ENCODE measurements at regions not wholly inside any gene's neighbourhood (a gene's known extent, or its start where the extent isn't known, plus 50 kb on each side); places are given as distances from the start of the nearest gene placed in this dataset.

- no peak for DNase-seq (ENCODE audit: low spot score)
- H3K36me3 Mint-ChIP-seq: no peaks in the 10 kb centered on the region
- H3K4me1 Mint-ChIP-seq: peaks cover 17% of the 10 kb centered on the region
- no peak for ATAC-seq
- no peak for TF ChIP-seq ZBTB43 (CRISPR knock-in tag; IDR thresholded peaks at IDR 0.05)
- no peak for TF ChIP-seq ETV6 (CRISPR knock-in tag; IDR thresholded peaks at IDR 0.05)
- TF ChIP-seq SMAD3 (CRISPR knock-in tag; IDR thresholded peaks at IDR 0.05; ENCODE audit: borderline replicate concordance): no peak
- TF ChIP-seq ZNF671 (CRISPR knock-in tag; IDR thresholded peaks at IDR 0.05): no peak
- TF ChIP-seq ZNF263 (CRISPR knock-in tag; IDR thresholded peaks at IDR 0.05; ENCODE audit: low read depth): no peak
- TF ChIP-seq EMX1 (CRISPR knock-in tag; IDR thresholded peaks at IDR 0.05): no peak
- TF ChIP-seq ELF4 (CRISPR knock-in tag; IDR thresholded peaks at IDR 0.05; ENCODE audit: low read depth): no peak
- TF ChIP-seq FOXJ3 (CRISPR knock-in tag; IDR thresholded peaks at IDR 0.05; ENCODE audit: borderline replicate concordance): no peak
- no peak for TF ChIP-seq ATF6 (CRISPR knock-in tag; IDR thresholded peaks at IDR 0.05)
- no peak for TF ChIP-seq OVOL2 (CRISPR knock-in tag; IDR thresholded peaks at IDR 0.05; ENCODE audit: borderline replicate concordance)
- no peak for TF ChIP-seq SMAD4 (CRISPR knock-in tag; IDR thresholded peaks at IDR 0.05)
- no peak for TF ChIP-seq ZNF416 (CRISPR knock-in tag; IDR thresholded peaks at IDR 0.05)
- TF ChIP-seq TCF7 (CRISPR knock-in tag; IDR thresholded peaks at IDR 0.05; ENCODE audit: low read depth): no peak
- no peak for TF ChIP-seq ZNF317 (CRISPR knock-in tag; IDR thresholded peaks at IDR 0.05; ENCODE audit: borderline replicate concordance, low read depth)
- no peak for TF ChIP-seq USF2 (CRISPR knock-in tag; IDR thresholded peaks at IDR 0.05)
- TF ChIP-seq STAT6 (CRISPR knock-in tag; conservative IDR thresholded peaks at IDR 0.05; ENCODE audit: low read depth): no peak
- H3K27ac Mint-ChIP-seq: no peak overlapping the region
- H3K9me3 Mint-ChIP-seq: no peaks in the 10 kb centered on the region
- CTCF ChIA-PET: no interaction called here
- POLR2A ChIA-PET: no interaction called here
- no peaks in the 10 kb centered on the region for H3K27me3 Mint-ChIP-seq (ENCODE audit: low read depth)
- no peak overlapping the region for H3K4me3 Mint-ChIP-seq
These were observed 133.2 kb upstream of the REG3G start for GRCh38 chr2:78892295-78892694.

DNA sequence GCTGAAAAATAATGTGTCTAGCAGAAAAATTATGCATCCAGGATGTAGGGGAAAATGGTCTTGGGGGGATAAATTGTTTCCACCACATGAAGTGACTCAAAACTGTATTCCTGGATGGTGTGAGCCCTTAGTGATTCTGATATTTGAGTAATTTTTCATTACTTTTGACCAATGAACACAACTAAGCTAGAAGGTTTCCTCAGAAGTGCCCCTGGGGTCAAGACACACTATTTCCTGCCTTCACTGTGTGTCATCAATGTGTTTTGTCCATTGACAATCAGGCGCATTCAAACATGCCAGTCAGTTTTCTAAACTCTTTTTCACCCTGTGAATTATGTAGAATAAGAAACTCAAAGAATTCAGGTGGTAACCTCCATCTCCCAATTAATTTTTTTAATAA lies 130.5 kb upstream of the REG3G start:
- ATAC-seq (no peak), DNase-seq (ENCODE audit: low spot score) (no peak)
- Mint-ChIP-seq H3K27ac (no peak overlapping the region), H3K27me3 (ENCODE audit: low read depth) (no peaks in the 10 kb centered on the region), H3K4me3 (no peak overlapping the region), H3K36me3 (no peaks in the 10 kb centered on the region), H3K4me1 (peaks cover 1% of the 10 kb centered on the region; the same call in 1 of the 2 replicates), H3K9me3 (no peaks in the 10 kb centered on the region)
- ChIA-PET POLR2A (no interaction called here), CTCF (no interaction called here)
- TF ChIP-seq TEAD4 (CRISPR knock-in tag; IDR thresholded peaks at IDR 0.05) (no peak), ZNF423 (CRISPR knock-in tag; IDR thresholded peaks at IDR 0.05) (no peak), ZNF532 (CRISPR knock-in tag; IDR thresholded peaks at IDR 0.05; ENCODE audit: borderline replicate concordance) (no peak), STAT6 (CRISPR knock-in tag; conservative IDR thresholded peaks at IDR 0.05; ENCODE audit: low read depth) (no peak), CREB1 (CRISPR knock-in tag; IDR thresholded peaks at IDR 0.05) (no peak), GRHL2 (CRISPR knock-in tag; IDR thresholded peaks at IDR 0.05; ENCODE audit: insufficient replicate concordance, severe bottlenecking) (no peak)
